Endodermal cell (in vitro differentiated cells): ENCODE measurements at regions not wholly inside any gene's neighbourhood (a gene's known extent, or its start where the extent isn't known, plus 50 kb on each side); places are given as distances from the start of the nearest gene placed in this dataset.
"Not testable (repeated sequence)": the region's sequence is repeated elsewhere in the genome, so short reads cannot be mapped to it uniquely, and the experiment has no call there.

Experiments
- DNase-seq: peaks from one replicate; pipeline ENCODE4 v3.0.0-alpha.2; 2017
- H3K27ac ChIP-seq: 2 replicates; pipeline ENCODE4 v1.5.1; 2013; ENCODE audit warnings: mild to moderate bottlenecking, low read depth, low read length, moderate library complexity
- H3K27me3 ChIP-seq: 2 replicates; pipeline ENCODE4 v1.6.1; 2013; ENCODE audit warnings: mild to moderate bottlenecking, low read length, moderate library complexity; ENCODE audit not compliant: insufficient read depth, control insufficient read depth, poor library complexity, severe bottlenecking
- H3K36me3 ChIP-seq: 2 replicates; pipeline ENCODE4 v1.7.0; 2013; ENCODE audit warnings: mild to moderate bottlenecking, low read length, moderate library complexity; ENCODE audit not compliant: control insufficient read depth, insufficient read depth
- H3K4me1 ChIP-seq: one replicate; pipeline ENCODE4 v1.7.0; 2013; ENCODE audit warnings: low read length; ENCODE audit not compliant: control insufficient read depth, insufficient read depth
- H3K4me3 ChIP-seq: 2 replicates; pipeline ENCODE4 v1.5.1; 2013; ENCODE audit warnings: mild to moderate bottlenecking, low read length, moderate library complexity
- H3K9ac ChIP-seq: 2 replicates; pipeline ENCODE4 v1.6.1; 2013; ENCODE audit warnings: mild to moderate bottlenecking, low read length, moderate library complexity; ENCODE audit not compliant: poor library complexity, severe bottlenecking; ENCODE audit errors: extremely low read depth
- H3K9me3 ChIP-seq: 2 replicates; pipeline ENCODE4 v1.6.1; 2013; ENCODE audit warnings: mild to moderate bottlenecking, low read length, moderate library complexity; ENCODE audit not compliant: control insufficient read depth
- H3K27ac Mint-ChIP-seq: 2 replicates; pipeline ENCODE4 v1.8.0; 2020; ENCODE audit warnings: mixed read lengths
- H3K27me3 Mint-ChIP-seq: 2 replicates; pipeline ENCODE4 v1.8.0; 2021; ENCODE audit warnings: mild to moderate bottlenecking, mixed read lengths; ENCODE audit not compliant: insufficient read depth
- H3K36me3 Mint-ChIP-seq: 2 replicates; pipeline ENCODE4 v1.8.0; 2020; ENCODE audit warnings: low read depth, mixed read lengths
- H3K4me1 Mint-ChIP-seq: 2 replicates; pipeline ENCODE4 v1.8.0; 2020; ENCODE audit warnings: mixed read lengths
- H3K4me3 Mint-ChIP-seq: 2 replicates; pipeline ENCODE4 v1.8.0; 2020; ENCODE audit warnings: mild to moderate bottlenecking, moderate library complexity, mixed read lengths
- H3K9me3 Mint-ChIP-seq: 2 replicates; pipeline ENCODE4 v1.8.0; 2020; ENCODE audit warnings: mild to moderate bottlenecking, mixed read lengths
- CTCF ChIP-seq: fragments of 200-600 bp; sonication (generic); conservative IDR thresholded peaks from 2 replicates; pipeline ENCODE4 v1.5.0; 2021; ENCODE audit warnings: antibody characterized with exemption, mild to moderate bottlenecking
- WGBS, 2 experiments: methylation state at CpG; one replicate each; pipeline versions ENCODE4 v1.1.5 to v1.1.7; 2013; ENCODE audit warnings: missing lambda C conversion rate in 2 of 2, mixed read lengths in 1 of 2; ENCODE audit not compliant: insufficient coverage in 1 of 2, insufficient read length in 1 of 2; 5-methylcytosine and 5-hydroxymethylcytosine counted together

GRCh38 chr15:57896114-57896513 is 169.4 kb downstream of the ALDH1A2 start:
- H3K9me3 ChIP-seq, result peaks cover 12% of the 10 kb centered on the region
- Mint-ChIP-seq H3K27me3 (peaks cover 3% of the 10 kb centered on the region), H3K27ac (no peak overlapping the region), H3K9me3 (peaks cover 7% of the 10 kb centered on the region), H3K4me3 (no peak overlapping the region), H3K4me1 (no peaks in the 10 kb centered on the region), H3K36me3 (no peaks in the 10 kb centered on the region)
- no peak for DNase-seq
- H3K36me3 ChIP-seq, result no peaks in the 10 kb centered on the region
- no peak overlapping the region for H3K27ac ChIP-seq
- no peaks in the 10 kb centered on the region for H3K4me1 ChIP-seq
- H3K9ac ChIP-seq, result no peak overlapping the region
- 90% methylated on average over 2 of the region's 5 CpGs; no CpG with 5 or more reads in 1 of the 2 experiments for WGBS, 2 experiments
- TF ChIP-seq CTCF, result no peak
- no peaks in the 10 kb centered on the region for H3K27me3 ChIP-seq
- no peak overlapping the region for H3K4me3 ChIP-seq

GRCh38 chr15:57896899-57897298 is 168.6 kb downstream of the ALDH1A2 start:
- H3K4me3 ChIP-seq, H3K36me3 ChIP-seq, H3K36me3 Mint-ChIP-seq, DNase-seq, H3K4me3 Mint-ChIP-seq, H3K4me1 Mint-ChIP-seq, H3K9ac ChIP-seq, H3K27ac ChIP-seq, H3K27me3 ChIP-seq, H3K27ac Mint-ChIP-seq, H3K9me3 ChIP-seq, H3K9me3 Mint-ChIP-seq, H3K27me3 Mint-ChIP-seq, H3K4me1 ChIP-seq: not testable (repeated sequence)
- WGBS, 2 experiments, result 91 to 95% methylated on average over 6 of the region's 6 CpGs

GRCh38 chr15:57897870-57898269 is 167.6 kb downstream of the ALDH1A2 start:
- Histone ChIP-seq H3K9me3 (no peaks in the 10 kb centered on the region), H3K27ac (no peak overlapping the region), H3K4me3 (no peak overlapping the region), H3K27me3 (no peaks in the 10 kb centered on the region), H3K9ac (no peak overlapping the region), H3K4me1 (no peaks in the 10 kb centered on the region), H3K36me3 (no peaks in the 10 kb centered on the region)
- Mint-ChIP-seq H3K36me3 (no peaks in the 10 kb centered on the region), H3K4me1 (no peaks in the 10 kb centered on the region), H3K4me3 (no peak overlapping the region), H3K27ac (no peak overlapping the region), H3K27me3 (peaks cover 3% of the 10 kb centered on the region), H3K9me3 (no peaks in the 10 kb centered on the region)
- DNase-seq, result no peak
- WGBS, 2 experiments, result 87 to 100% methylated on average over 2 to 3 of the region's 3 CpGs
- no peak for TF ChIP-seq CTCF

- H3K4me3 ChIP-seq, result no peak overlapping the region
- H3K9ac ChIP-seq, result no peak overlapping the region
- 93% methylated on average over 1 of the region's 1 CpG; no CpG with 5 or more reads in 1 of the 2 experiments for WGBS, 2 experiments
- Mint-ChIP-seq H3K36me3 (no peaks in the 10 kb centered on the region), H3K27ac (no peak overlapping the region), H3K4me1 (no peaks in the 10 kb centered on the region), H3K4me3 (no peak overlapping the region), H3K27me3 (peaks cover 18% of the 10 kb centered on the region), H3K9me3 (no peaks in the 10 kb centered on the region)
- H3K27me3 ChIP-seq, result peaks cover 11% of the 10 kb centered on the region
- DNase-seq, result no peak
- no peaks in the 10 kb centered on the region for H3K36me3 ChIP-seq
- no peaks in the 10 kb centered on the region for H3K4me1 ChIP-seq
- no peak overlapping the region for H3K27ac ChIP-seq
- H3K9me3 ChIP-seq, result no peaks in the 10 kb centered on the region
- TF ChIP-seq CTCF, result no peak
Measured at GRCh38 chr15:57902155-57902554, 163.4 kb downstream of the ALDH1A2 start.
